CD4-positive, alpha-beta memory T cell (primary cell): ENCODE measurements at regions not wholly inside any gene's neighbourhood (a gene's known extent, or its start where the extent isn't known, plus 50 kb on each side); places are given as distances from the start of the nearest gene placed in this dataset.

Source experiments
- CTCF ChIA-PET: fragments of 350-600 bp; sonication (Branson Sonifier 250); formaldehyde crosslinking; loops from one replicate; lab custom pipeline; 2021; ENCODE audit warnings: inconsistent platforms; ENCODE audit not compliant: partially characterized antibody; lab: Charles Lee
- POLR2A ChIA-PET: fragments of 350-600 bp; sonication (Branson Sonifier 250); formaldehyde crosslinking; loops from one replicate; lab custom pipeline; 2021; ENCODE audit not compliant: partially characterized antibody; lab: Charles Lee
- DNase-seq, 5 donors: peaks; one replicate each; pipeline versions ENCODE4 v3.0.0 to v3.0.0-alpha.2; 2020 to 2022; ENCODE audit warnings: mixed read lengths in 1 of 5
- H3K27ac ChIP-seq: one replicate; pipeline ENCODE4 v1.7.0; 2013; ENCODE audit warnings: low read depth, low read length
- H3K27me3 ChIP-seq: 2 replicates; pipeline ENCODE4 v1.7.0; 2013; ENCODE audit warnings: mild to moderate bottlenecking, low read length, moderate library complexity; ENCODE audit not compliant: insufficient read depth
- H3K36me3 ChIP-seq: 2 replicates; pipeline ENCODE4 v1.7.0; 2013; ENCODE audit warnings: mild to moderate bottlenecking, low read length, moderate library complexity; ENCODE audit not compliant: insufficient read depth
- H3K4me1 ChIP-seq: 2 replicates; pipeline ENCODE4 v1.7.0; 2013; ENCODE audit warnings: mild to moderate bottlenecking, low read length, moderate library complexity; ENCODE audit not compliant: insufficient read depth
- H3K4me3 ChIP-seq, 2 donors: one replicate each; pipeline ENCODE4 v1.7.0; 2013; ENCODE audit warnings: low read length in 2 of 2, mild to moderate bottlenecking in 1 of 2
- H3K9me3 ChIP-seq, 2 donors: one replicate each; pipeline ENCODE4 v1.7.0; 2013; ENCODE audit warnings: low read length in 2 of 2, control low read depth in 1 of 2; ENCODE audit not compliant: control insufficient read depth in 1 of 2
- H3K27ac Mint-ChIP-seq, 7 donors: one replicate each; pipeline ENCODE4 v1.8.0; 2020 to 2021; ENCODE audit warnings: mixed read lengths in 7 of 7, mild to moderate bottlenecking in 6 of 7, inconsistent platforms in 3 of 7, moderate library complexity in 3 of 7
- H3K27me3 Mint-ChIP-seq, 2 donors: one replicate each; pipeline ENCODE4 v1.8.0; 2020 to 2021; ENCODE audit warnings: mixed read lengths in 2 of 2
- H3K36me3 Mint-ChIP-seq, 2 donors: one replicate each; pipeline ENCODE4 v1.8.0; 2020 to 2021; ENCODE audit warnings: mixed read lengths in 2 of 2, inconsistent platforms in 1 of 2, mild to moderate bottlenecking in 1 of 2
- H3K4me1 Mint-ChIP-seq, 4 donors: one replicate each; pipeline ENCODE4 v1.8.0; 2020 to 2021; ENCODE audit warnings: mixed read lengths in 4 of 4, mild to moderate bottlenecking in 1 of 4
- H3K4me3 Mint-ChIP-seq, 8 donors: one replicate each; pipeline ENCODE4 v1.8.0; 2020 to 2021; ENCODE audit warnings: mixed read lengths in 8 of 8, mild to moderate bottlenecking in 7 of 8, moderate library complexity in 6 of 8, inconsistent platforms in 3 of 8
- H3K9me3 Mint-ChIP-seq, 8 donors: one replicate each; pipeline ENCODE4 v1.8.0; 2020 to 2021; ENCODE audit warnings: mixed read lengths in 8 of 8, mild to moderate bottlenecking in 5 of 8, inconsistent platforms in 3 of 8, moderate library complexity in 1 of 8
- intact Hi-C: fragments of 100-400 bp; cut with micrococcal nuclease; formaldehyde crosslinking; loops from one replicate; pipeline ENCODE4 v1.15.1; 2023

DNA sequence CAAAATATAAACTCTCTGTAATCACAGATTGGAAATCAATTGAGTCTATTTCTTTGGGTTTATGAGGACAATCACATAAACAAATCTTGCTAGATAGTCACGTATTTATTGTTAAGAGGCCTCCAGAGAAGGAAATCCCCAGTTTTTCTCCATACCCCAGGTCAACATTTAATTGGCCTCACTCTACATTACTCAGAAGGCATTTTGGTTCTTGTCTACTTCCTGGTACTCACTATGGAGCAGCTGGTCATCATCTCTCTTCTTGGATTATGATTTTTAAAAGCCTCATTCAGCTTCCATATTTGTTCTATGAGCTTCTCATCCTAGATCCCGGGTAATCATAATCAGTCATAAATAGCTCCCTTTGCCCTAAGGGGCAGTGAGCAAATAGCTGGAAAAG, 81.6 kb upstream of the LNX1 start:
- no peak for DNase-seq
- no peak overlapping the region for H3K4me3 Mint-ChIP-seq
- H3K4me1 ChIP-seq: no peaks in the 10 kb centered on the region
- no peak overlapping the region for H3K27ac Mint-ChIP-seq
- H3K27me3 ChIP-seq: no peaks in the 10 kb centered on the region
- no peak overlapping the region for H3K27ac ChIP-seq
- no peaks in the 10 kb centered on the region for H3K9me3 ChIP-seq
- CTCF ChIA-PET: interaction anchor here (1.0 kb wide), 1 partner anchor 11 kb away, joined by 3 read pairs; no protein-coding TSS in a partner anchor
- POLR2A ChIA-PET: no interaction called here
- no peaks in the 10 kb centered on the region for H3K36me3 Mint-ChIP-seq
- no peaks in the 10 kb centered on the region for H3K36me3 ChIP-seq
- intact Hi-C loops: no loop called here
- H3K27me3 Mint-ChIP-seq: peaks cover 5 to 8% of the 10 kb centered on the region in 2 donors
- no peaks in the 10 kb centered on the region for H3K4me1 Mint-ChIP-seq
- H3K9me3 Mint-ChIP-seq: peaks cover 0 to 6% (median under 1%) of the 10 kb centered on the region in 8 donors
- H3K4me3 ChIP-seq: no peak overlapping the region

DNA sequence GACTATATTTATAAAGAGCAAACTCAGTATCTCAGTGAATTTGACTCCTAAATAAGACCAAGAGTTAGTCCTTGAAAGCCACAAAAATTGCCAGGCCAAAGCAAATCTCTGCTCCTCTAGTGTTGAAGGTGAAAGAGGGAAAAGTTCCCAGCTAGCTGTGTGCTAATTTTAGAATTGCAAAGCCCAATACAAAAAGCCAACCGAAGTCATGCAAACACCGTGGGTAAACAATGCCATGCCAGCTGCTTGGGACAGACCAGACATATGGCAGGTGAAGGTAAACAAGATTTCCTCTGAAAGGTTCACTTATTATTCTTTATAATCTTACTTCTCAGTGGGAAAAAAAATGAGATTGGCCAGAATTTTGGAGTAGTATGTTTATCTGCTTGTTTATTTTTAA, 80.5 kb upstream of the LNX1 start:
- intact Hi-C loops: no loop called here
- peaks cover 4 to 8% of the 10 kb centered on the region in 2 donors for H3K27me3 Mint-ChIP-seq

DNA sequence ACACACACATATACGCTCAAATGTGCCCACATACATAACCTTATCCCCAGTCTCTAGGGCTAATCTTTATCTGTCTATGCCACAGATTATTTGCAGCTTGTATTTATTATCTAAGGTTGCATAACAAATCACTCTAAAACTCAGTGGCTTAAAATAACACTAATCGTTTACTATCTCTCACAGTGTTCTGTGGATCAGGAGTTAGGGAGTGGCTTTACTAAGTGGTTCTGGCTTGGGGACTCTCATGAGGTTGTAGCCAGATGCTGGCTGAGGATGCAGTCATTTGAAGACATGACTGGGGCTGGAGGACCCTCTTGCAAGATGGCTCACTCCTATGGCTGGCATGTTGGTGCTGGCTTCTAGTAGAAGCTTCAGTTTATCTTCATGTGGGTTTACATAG, 68.5 kb upstream of the LNX1 start:
- intact Hi-C loops: no loop called here

More for the DNA sequence above, 80.5 kb upstream of the LNX1 start:
- no peak overlapping the region for H3K27ac ChIP-seq
- no peaks in the 10 kb centered on the region for H3K27me3 ChIP-seq
- DNase-seq: no peak
- no peak overlapping the region for H3K27ac Mint-ChIP-seq
- POLR2A ChIA-PET: no interaction called here
- no peaks in the 10 kb centered on the region for H3K36me3 Mint-ChIP-seq
- H3K4me1 ChIP-seq: no peaks in the 10 kb centered on the region
- H3K9me3 Mint-ChIP-seq: peaks cover 0 to 6% (median 0%) of the 10 kb centered on the region in 8 donors
- H3K9me3 ChIP-seq: no peaks in the 10 kb centered on the region
- no peak overlapping the region for H3K4me3 ChIP-seq
- no peaks in the 10 kb centered on the region for H3K36me3 ChIP-seq
- no peak overlapping the region for H3K4me3 Mint-ChIP-seq
- no peaks in the 10 kb centered on the region for H3K4me1 Mint-ChIP-seq
- CTCF ChIA-PET: no interaction called here

DNA sequence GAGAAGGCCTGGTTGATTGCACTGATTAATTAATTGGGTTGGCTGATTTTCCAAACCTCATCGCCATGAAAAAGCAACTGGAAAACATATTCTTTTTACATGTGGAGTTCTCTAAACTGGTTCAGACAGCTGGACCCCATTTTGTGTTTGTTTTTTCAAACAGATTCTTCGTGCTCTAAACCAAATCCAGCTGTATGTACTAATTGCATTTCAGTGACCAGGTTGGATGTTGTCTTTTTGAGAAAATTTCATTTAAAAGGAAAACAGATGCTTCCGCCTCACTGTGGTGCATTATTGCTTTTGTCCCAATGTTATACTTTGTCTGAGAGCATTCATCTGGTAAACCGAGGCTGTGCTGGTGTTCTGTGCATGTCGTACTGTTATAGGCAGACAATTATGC, 67.8 kb upstream of the LNX1 start:
- Histone ChIP-seq H3K4me1 (no peaks in the 10 kb centered on the region), H3K9me3 (no peaks in the 10 kb centered on the region), H3K27me3 (no peaks in the 10 kb centered on the region), H3K4me3 (no peak overlapping the region), H3K27ac (no peak overlapping the region), H3K36me3 (no peaks in the 10 kb centered on the region)
- CTCF ChIA-PET: no interaction called here
- Mint-ChIP-seq H3K27me3 (peaks cover 1 to 2% of the 10 kb centered on the region in 2 donors), H3K9me3 (peaks cover 0 to 5% (median 0%) of the 10 kb centered on the region in 8 donors), H3K4me1 (no peaks in the 10 kb centered on the region), H3K36me3 (no peaks in the 10 kb centered on the region), H3K27ac (no peak overlapping the region), H3K4me3 (no peak overlapping the region)
- no peak for DNase-seq
- intact Hi-C loops: no loop called here
- POLR2A ChIA-PET: no interaction called here

More for the DNA sequence above, 68.5 kb upstream of the LNX1 start:
- Mint-ChIP-seq H3K27ac (no peak overlapping the region), H3K9me3 (peaks cover 0 to 5% (median under 1%) of the 10 kb centered on the region in 8 donors), H3K4me1 (no peaks in the 10 kb centered on the region), H3K27me3 (peaks cover 1 to 2% of the 10 kb centered on the region in 2 donors), H3K36me3 (no peaks in the 10 kb centered on the region), H3K4me3 (no peak overlapping the region)
- CTCF ChIA-PET: no interaction called here
- POLR2A ChIA-PET: no interaction called here
- no peak for DNase-seq
- no peaks in the 10 kb centered on the region for H3K4me1 ChIP-seq
- no peaks in the 10 kb centered on the region for H3K36me3 ChIP-seq
- no peak overlapping the region for H3K4me3 ChIP-seq
- no peak overlapping the region for H3K27ac ChIP-seq
- no peaks in the 10 kb centered on the region for H3K27me3 ChIP-seq
- H3K9me3 ChIP-seq: no peaks in the 10 kb centered on the region

DNA sequence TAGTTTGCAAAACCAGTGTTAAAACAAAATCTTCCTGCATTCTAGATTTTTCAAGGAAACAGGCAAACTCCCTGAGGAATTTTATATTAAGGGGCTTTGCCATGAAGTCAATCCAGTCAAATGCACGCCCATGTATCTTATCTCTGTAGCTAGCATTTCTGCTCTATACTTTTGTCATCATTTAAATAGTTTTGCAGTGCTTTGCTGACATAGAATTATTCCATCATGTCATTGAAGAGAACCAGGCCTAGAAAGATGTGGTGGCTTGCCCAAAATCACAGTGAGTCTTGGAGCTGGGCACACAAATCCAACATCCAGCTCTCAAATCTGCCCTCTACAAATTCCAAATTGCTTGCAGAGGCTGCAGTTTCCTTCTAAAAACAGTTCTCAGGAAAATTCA, 66.7 kb upstream of the LNX1 start:
- intact Hi-C loops: no loop called here
- H3K27me3 Mint-ChIP-seq: peaks cover 1 to 2% of the 10 kb centered on the region in 2 donors
- no peak for DNase-seq
- H3K4me3 Mint-ChIP-seq: no peak overlapping the region
- Histone ChIP-seq H3K9me3 (no peaks in the 10 kb centered on the region), H3K27ac (no peak overlapping the region), H3K36me3 (no peaks in the 10 kb centered on the region), H3K27me3 (no peaks in the 10 kb centered on the region), H3K4me3 (no peak overlapping the region), H3K4me1 (no peaks in the 10 kb centered on the region)
- H3K27ac Mint-ChIP-seq: no peak overlapping the region
- H3K9me3 Mint-ChIP-seq: peaks cover 0 to 2% (median 0%) of the 10 kb centered on the region in 8 donors
- H3K4me1 Mint-ChIP-seq: no peaks in the 10 kb centered on the region
- H3K36me3 Mint-ChIP-seq: no peaks in the 10 kb centered on the region
- CTCF ChIA-PET: no interaction called here
- POLR2A ChIA-PET: no interaction called here

DNA sequence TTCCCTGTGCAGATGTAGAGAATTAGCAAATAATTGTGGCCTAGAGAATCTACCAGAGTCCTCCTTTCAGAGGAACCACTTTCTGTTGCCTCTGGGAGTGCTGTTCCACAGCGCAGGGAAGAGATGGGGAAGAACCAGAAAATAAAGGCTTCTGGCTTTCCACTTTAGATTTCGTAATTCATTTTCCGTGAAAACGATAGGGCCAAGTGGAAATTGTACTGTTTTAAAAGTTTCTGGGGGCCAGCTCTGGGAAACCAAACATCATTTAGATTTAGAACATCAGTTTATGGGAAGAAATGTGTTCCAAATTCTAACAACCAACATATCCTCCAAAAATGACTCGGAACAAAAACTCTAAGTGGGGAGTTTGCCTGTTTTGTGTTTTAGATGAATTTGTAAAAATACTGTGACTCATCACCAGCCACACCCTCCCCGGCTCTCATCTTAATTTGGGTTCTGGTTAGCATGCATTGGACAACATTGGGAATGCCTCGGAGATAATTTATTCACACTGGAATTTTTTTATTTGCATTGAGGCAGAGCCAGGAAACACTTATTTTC, 65.2 kb upstream of the LNX1 start:
- Mint-ChIP-seq H3K27ac (no peak overlapping the region), H3K27me3 (peaks cover 1 to 2% of the 10 kb centered on the region in 2 donors), H3K4me3 (no peak overlapping the region), H3K9me3 (no peaks in the 10 kb centered on the region), H3K4me1 (no peaks in the 10 kb centered on the region), H3K36me3 (no peaks in the 10 kb centered on the region)
- no peaks in the 10 kb centered on the region for H3K4me1 ChIP-seq
- intact Hi-C loops: no loop called here
- ChIA-PET POLR2A (no interaction called here), CTCF (no interaction called here)
- no peaks in the 10 kb centered on the region for H3K27me3 ChIP-seq
- no peak for DNase-seq
- no peaks in the 10 kb centered on the region for H3K36me3 ChIP-seq
- H3K4me3 ChIP-seq: no peak overlapping the region
- no peaks in the 10 kb centered on the region for H3K9me3 ChIP-seq
- H3K27ac ChIP-seq: no peak overlapping the region

DNA sequence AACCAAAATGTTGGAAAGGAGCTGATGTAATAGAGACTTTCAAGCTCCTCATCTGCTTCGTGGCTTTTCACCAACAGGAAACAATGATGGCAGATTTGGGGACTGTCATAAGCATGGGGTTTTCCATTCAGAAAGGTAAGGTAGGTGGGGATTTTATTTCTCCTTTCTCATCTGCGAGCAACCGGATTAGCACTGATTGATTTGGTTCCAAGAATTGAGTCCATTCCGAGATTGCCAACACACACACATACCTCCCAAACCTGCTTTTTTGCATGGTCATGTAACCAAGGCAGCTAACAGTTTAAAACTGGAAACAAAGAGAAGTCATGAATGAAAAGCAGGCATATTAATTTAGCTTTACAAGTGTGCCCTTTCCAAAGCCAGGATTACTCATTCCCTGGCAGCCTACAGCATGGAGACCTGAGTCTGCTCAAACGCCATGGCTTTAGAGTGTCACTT, 63.0 kb upstream of the LNX1 start:
- ChIA-PET POLR2A (no interaction called here), CTCF (no interaction called here)
- Histone ChIP-seq H3K4me1 (no peaks in the 10 kb centered on the region), H3K27me3 (no peaks in the 10 kb centered on the region), H3K9me3 (no peaks in the 10 kb centered on the region), H3K36me3 (no peaks in the 10 kb centered on the region), H3K27ac (no peak overlapping the region), H3K4me3 (no peak overlapping the region)
- Mint-ChIP-seq H3K27me3 (peaks cover 1% of the 10 kb centered on the region in 2 donors), H3K9me3 (peaks cover 0 to 3% (median 0%) of the 10 kb centered on the region in 8 donors), H3K36me3 (no peaks in the 10 kb centered on the region), H3K4me1 (no peaks in the 10 kb centered on the region), H3K27ac (no peak overlapping the region), H3K4me3 (no peak overlapping the region)
- DNase-seq: no peak
- intact Hi-C loops: no loop called here
